IMR-90 (cell line): ENCODE measurements at regions not wholly inside any gene's neighbourhood (a gene's known extent, or its start where the extent isn't known, plus 50 kb on each side); places are given as distances from the start of the nearest gene placed in this dataset.

Experiments used
- ATAC-seq: fragments of 200-7000 bp; cut with Tn5 transposase; 2 replicates; pipeline ENCODE4 v1.9.1; 2020; ENCODE audit warnings: low read depth, mild to moderate bottlenecking, moderate library complexity
- BruUV-seq: library from RNA; stranded (reverse); fragments of 400-500 nt; replicated peaks from 2 replicates; lab custom pipeline; 2021; lab: Mats Ljungman, UMichigan
- CTCF ChIA-PET: fragments of 300-600 bp; formaldehyde crosslinking; extraction: SDS; loops from one replicate; lab custom pipeline; 2021; ENCODE audit warnings: antibody characterized with exemption; lab: Yijun Ruan, JAX
- POLR2A ChIA-PET: fragments of 300-600 bp; sonication (Branson Sonifier 250); formaldehyde crosslinking; loops from one replicate; lab custom pipeline; 2022; ENCODE audit warnings: antibody characterized with exemption; ENCODE audit not compliant: unreplicated experiment; lab: Charles Lee
- DNase-seq: peaks from one replicate; pipeline ENCODE4 v3.0.0; 2013
- H2AFZ ChIP-seq: replicated peaks from 2 replicates; pipeline ENCODE3; 2013; ENCODE audit warnings: low read length, mild to moderate bottlenecking; ENCODE audit not compliant: poor library complexity
- H2AK5ac ChIP-seq: 2 replicates; pipeline ENCODE4 v1.6.1; 2013; ENCODE audit warnings: low read depth, low read length, inconsistent platforms
- H2AK9ac ChIP-seq: replicated peaks from 2 replicates; pipeline ENCODE3; 2013; ENCODE audit warnings: mild to moderate bottlenecking, low read depth, low read length, moderate library complexity; ENCODE audit not compliant: poor library complexity
- H2BK120ac ChIP-seq: 2 replicates; pipeline ENCODE4 v1.6.1; 2013; ENCODE audit warnings: low read depth, low read length, inconsistent platforms
- H2BK15ac ChIP-seq: 3 replicates; pipeline ENCODE4 v1.6.1; 2013; ENCODE audit warnings: low read depth, low read length, inconsistent platforms
- H2BK20ac ChIP-seq: 2 replicates; pipeline ENCODE4 v1.6.1; 2013; ENCODE audit warnings: low read depth, mild to moderate bottlenecking, inconsistent platforms, low read length, moderate library complexity
- H2BK5ac ChIP-seq: 2 replicates; pipeline ENCODE4 v1.6.1; 2013; ENCODE audit warnings: mild to moderate bottlenecking, low read depth, low read length, inconsistent platforms; ENCODE audit not compliant: poor library complexity, severe bottlenecking
- H3K14ac ChIP-seq: replicated peaks from 2 replicates; pipeline ENCODE4 v1.6.1; 2013; ENCODE audit warnings: low read depth, low read length, inconsistent platforms
- H3K18ac ChIP-seq: 2 replicates; pipeline ENCODE4 v1.6.1; 2013; ENCODE audit warnings: low read depth, low read length, control low read depth
- H3K23ac ChIP-seq: 2 replicates; pipeline ENCODE4 v1.6.1; 2013; ENCODE audit warnings: low read depth, low read length, inconsistent platforms
- H3K27ac ChIP-seq: 2 replicates; pipeline ENCODE4 v1.5.1; 2013; ENCODE audit warnings: mild to moderate bottlenecking, control low read depth, low read length; ENCODE audit not compliant: insufficient read depth
- H3K27me3 ChIP-seq: 2 replicates; pipeline ENCODE4 v1.6.1; 2013; ENCODE audit warnings: low read length; ENCODE audit not compliant: control insufficient read depth, insufficient read depth
- H3K36me3 ChIP-seq: 2 replicates; pipeline ENCODE4 v1.6.1; 2013; ENCODE audit warnings: low read length, mixed read lengths; ENCODE audit not compliant: control insufficient read depth, insufficient read depth
- H3K4ac ChIP-seq: 2 replicates; pipeline ENCODE4 v1.6.1; 2013; ENCODE audit warnings: low read depth, low read length, inconsistent platforms
- H3K4me1 ChIP-seq: 2 replicates; pipeline ENCODE4 v1.6.1; 2013; ENCODE audit warnings: low read length, mixed read lengths; ENCODE audit not compliant: control insufficient read depth, insufficient read depth
- H3K4me2 ChIP-seq: 2 replicates; pipeline ENCODE4 v1.6.1; 2013; ENCODE audit warnings: low read depth, mild to moderate bottlenecking, control low read depth, low read length, moderate library complexity
- H3K4me3 ChIP-seq: 2 replicates; pipeline ENCODE4 v1.5.1; 2013; ENCODE audit warnings: low read depth, mild to moderate bottlenecking, control low read depth, low read length, moderate library complexity; ENCODE audit not compliant: insufficient read depth
- H3K56ac ChIP-seq: 2 replicates; pipeline ENCODE4 v1.6.1; 2013; ENCODE audit warnings: low read length, inconsistent platforms; ENCODE audit not compliant: insufficient read depth; ENCODE audit errors: extremely low read depth
- H3K79me1 ChIP-seq, 2 experiments: 2 replicates each; pipeline ENCODE4 v1.6.1; 2013; ENCODE audit warnings: low read length in 2 of 2, inconsistent platforms in 1 of 2, low read depth in 1 of 2
- H3K9ac ChIP-seq: 2 replicates; pipeline ENCODE4 v1.6.1; 2013; ENCODE audit warnings: low read depth, low read length, control low read depth
- H3K9me1 ChIP-seq: 2 replicates; pipeline ENCODE4 v1.6.1; 2013; ENCODE audit warnings: low read length, inconsistent platforms; ENCODE audit not compliant: insufficient read depth
- H3K9me3 ChIP-seq: 2 replicates; pipeline ENCODE4 v1.6.1; 2013; ENCODE audit warnings: low read length; ENCODE audit not compliant: control insufficient read depth, insufficient read depth
- H4K20me1 ChIP-seq: 2 replicates; pipeline ENCODE4 v1.6.1; 2013; ENCODE audit warnings: low read length, inconsistent platforms; ENCODE audit not compliant: insufficient read depth
- H4K5ac ChIP-seq: 2 replicates; pipeline ENCODE4 v1.6.1; 2013; ENCODE audit warnings: mild to moderate bottlenecking, low read depth, low read length, control low read depth
- H4K8ac ChIP-seq, 2 experiments: 2 replicates each; pipeline ENCODE4 v1.6.1; 2013; ENCODE audit warnings: low read depth in 2 of 2, low read length in 2 of 2, control low read depth in 1 of 2, inconsistent platforms in 1 of 2
- H4K91ac ChIP-seq: 2 replicates; pipeline ENCODE4 v1.6.1; 2013; ENCODE audit warnings: low read depth, low read length, inconsistent platforms; ENCODE audit not compliant: insufficient read depth
- CTCF ChIP-seq: conservative IDR thresholded peaks from 2 replicates; pipeline ENCODE4 v1.5.1; 2012; ENCODE audit warnings: mild to moderate bottlenecking, low read depth, low read length, improper control_type of control experiment
- MXI1 ChIP-seq: IDR thresholded peaks from 2 replicates; pipeline ENCODE4 v1.6.1; 2012; ENCODE audit warnings: low read depth, mild to moderate bottlenecking, low read length, moderate library complexity, borderline replicate concordance
- RCOR1 ChIP-seq: IDR thresholded peaks from 2 replicates; pipeline ENCODE4 v1.6.1; 2012; ENCODE audit warnings: mild to moderate bottlenecking, low read length, improper control_type of control experiment; ENCODE audit not compliant: insufficient replicate concordance
- WGBS, 2 experiments: methylation state at CpG; one replicate each; pipeline versions ENCODE4 v1.1.5 to v1.1.7; 2013; ENCODE audit warnings: missing lambda C conversion rate in 2 of 2; ENCODE audit not compliant: insufficient read length in 1 of 2; ENCODE audit errors: extremely low coverage in 2 of 2; 5-methylcytosine and 5-hydroxymethylcytosine counted together
- dilution Hi-C: fragments of 300-500 bp; cut with HindIII; formaldehyde crosslinking; loops from one replicate; pipeline ENCODE4 v1.14.3; 2018; ENCODE audit warnings: low sequenced_read_pairs; ENCODE audit not compliant: unreplicated experiment
- in situ Hi-C: fragments of 300-500 bp; cut with MboI; formaldehyde crosslinking; loops from 3 replicates; pipeline ENCODE4 v1.14.3; 2019; ENCODE audit warnings: low sequenced_read_pairs, inconsistent platforms, mixed read lengths
- intact Hi-C: fragments of 100-400 bp; cut with micrococcal nuclease; formaldehyde crosslinking; loops from 2 replicates; pipeline ENCODE4 v1.10.0; 2022

GRCh38 chr4:147421456-147421855 is 59.4 kb upstream of the EDNRA start:
- Histone ChIP-seq H2BK20ac (no peak overlapping the region), H4K20me1 (no peaks in the 10 kb centered on the region), H2BK15ac (no peak overlapping the region), H2BK120ac (no peak overlapping the region), H3K23ac (no peak overlapping the region), H4K91ac (no peak overlapping the region), H3K4me3 (no peak overlapping the region), H3K4me2 (no peak overlapping the region), H3K18ac (no peak overlapping the region), H3K9me3 (no peaks in the 10 kb centered on the region), H3K14ac (no peak overlapping the region), H2AFZ (no peak overlapping the region), H3K27me3 (no peaks in the 10 kb centered on the region), H2AK5ac (no peak overlapping the region), H3K4me1 (no peaks in the 10 kb centered on the region), H4K8ac (no peak overlapping the region), H3K9me1 (no peaks in the 10 kb centered on the region), H3K4ac (no peak overlapping the region), H3K36me3 (no peaks in the 10 kb centered on the region), H3K27ac (no peak overlapping the region), H3K79me1 (no peaks in the 10 kb centered on the region), H2AK9ac (no peak overlapping the region), H2BK5ac (no peak overlapping the region), H3K56ac (no peak overlapping the region), H3K9ac (no peak overlapping the region), H4K5ac (no peak overlapping the region)
- DNase-seq: no peak
- intact Hi-C loops: no loop called here
- no TSS peak for BruUV-seq
- ChIA-PET POLR2A (no interaction called here), CTCF (interaction anchor here (0.6 kb wide), 1 partner anchor 537 kb away, joined by 3 read pairs; no protein-coding TSS in a partner anchor)
- in situ Hi-C loops: no loop called here
- dilution Hi-C loops: no loop called here
- TF ChIP-seq CTCF (no peak), RCOR1 (no peak), MXI1 (no peak)
- no peak for ATAC-seq
- no CpG with 5 or more reads among the region's 2 CpGs for WGBS, 2 experiments
